WI38 (cell line): ENCODE measurements at regions not wholly inside any gene's neighbourhood (a gene's known extent, or its start where the extent isn't known, plus 50 kb on each side); places are given as distances from the start of the nearest gene placed in this dataset.

Source experiments
- H3K4me3 ChIP-seq: 2 replicates; pipeline ENCODE4 v1.5.1; 2011; ENCODE audit warnings: low read depth, mild to moderate bottlenecking, control low read depth, low read length
- TF ChIP-seq, protein P1 (sequence below): IDR thresholded peaks from 2 replicates; pipeline ENCODE4 v1.5.1; 2012; ENCODE audit warnings: low read depth, mild to moderate bottlenecking, control low read depth, low read length

DNA sequence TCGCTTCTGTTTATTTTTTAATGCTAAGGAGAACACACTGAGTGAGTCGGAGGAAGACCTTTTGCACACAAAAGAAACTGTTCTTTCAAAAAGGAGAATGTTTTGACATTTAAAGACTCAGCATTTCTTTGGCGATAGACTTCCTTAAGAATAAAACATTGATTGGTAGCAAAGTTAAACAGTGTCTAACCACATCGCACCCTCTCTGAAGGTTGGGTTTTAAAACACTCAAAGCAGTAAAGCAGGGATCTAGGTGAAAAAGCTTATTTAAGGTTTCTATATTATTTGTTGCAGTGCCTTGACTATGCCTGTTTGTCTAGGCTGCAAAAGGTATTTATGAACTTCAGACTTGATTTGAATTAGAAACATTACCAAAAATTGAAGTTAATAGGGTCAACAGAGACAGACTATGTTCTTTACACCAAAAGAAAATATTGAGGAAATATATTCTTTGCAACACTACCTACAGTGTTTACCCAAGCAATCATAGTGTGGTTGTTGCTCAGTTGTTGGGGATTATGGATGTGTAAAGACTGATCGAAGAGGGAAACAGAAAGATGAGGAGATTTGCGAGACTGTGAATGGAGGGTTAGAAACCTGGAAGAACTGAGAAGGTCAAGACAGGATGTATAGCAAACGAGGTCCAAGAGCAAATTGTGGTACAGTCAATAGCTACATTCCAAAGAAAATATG, 297.8 kb upstream of the SLC39A10 start:
- H3K4me3 ChIP-seq, result no peak overlapping the region
- TF ChIP-seq, protein P1, sequence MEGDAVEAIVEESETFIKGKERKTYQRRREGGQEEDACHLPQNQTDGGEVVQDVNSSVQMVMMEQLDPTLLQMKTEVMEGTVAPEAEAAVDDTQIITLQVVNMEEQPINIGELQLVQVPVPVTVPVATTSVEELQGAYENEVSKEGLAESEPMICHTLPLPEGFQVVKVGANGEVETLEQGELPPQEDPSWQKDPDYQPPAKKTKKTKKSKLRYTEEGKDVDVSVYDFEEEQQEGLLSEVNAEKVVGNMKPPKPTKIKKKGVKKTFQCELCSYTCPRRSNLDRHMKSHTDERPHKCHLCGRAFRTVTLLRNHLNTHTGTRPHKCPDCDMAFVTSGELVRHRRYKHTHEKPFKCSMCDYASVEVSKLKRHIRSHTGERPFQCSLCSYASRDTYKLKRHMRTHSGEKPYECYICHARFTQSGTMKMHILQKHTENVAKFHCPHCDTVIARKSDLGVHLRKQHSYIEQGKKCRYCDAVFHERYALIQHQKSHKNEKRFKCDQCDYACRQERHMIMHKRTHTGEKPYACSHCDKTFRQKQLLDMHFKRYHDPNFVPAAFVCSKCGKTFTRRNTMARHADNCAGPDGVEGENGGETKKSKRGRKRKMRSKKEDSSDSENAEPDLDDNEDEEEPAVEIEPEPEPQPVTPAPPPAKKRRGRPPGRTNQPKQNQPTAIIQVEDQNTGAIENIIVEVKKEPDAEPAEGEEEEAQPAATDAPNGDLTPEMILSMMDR, result no peak

DNA sequence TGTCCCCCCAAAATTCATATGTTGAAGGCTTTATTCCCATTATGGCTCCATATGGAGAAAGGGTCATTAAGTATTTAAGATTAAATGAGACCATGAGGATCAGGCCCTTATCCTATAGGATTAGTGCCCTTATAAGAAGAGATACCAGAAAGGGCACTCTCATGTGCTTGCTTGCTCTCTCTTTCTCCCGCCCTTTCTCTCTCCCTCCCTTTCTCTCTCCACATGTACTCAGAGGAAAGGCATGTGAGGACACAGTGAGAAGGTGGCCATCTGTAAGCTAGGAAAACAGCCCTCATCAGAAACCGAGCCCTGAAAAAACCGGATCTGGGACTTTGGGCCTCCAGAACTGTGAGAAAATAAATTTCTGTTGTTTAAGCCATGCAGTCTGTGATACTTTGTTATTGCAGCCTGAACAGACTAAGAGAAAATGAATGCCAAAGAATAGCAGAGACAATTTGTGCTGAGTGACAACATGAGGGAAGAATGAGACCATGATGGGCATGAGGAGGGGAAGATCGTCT, 300.0 kb upstream of the SLC39A10 start:
- no peak overlapping the region for H3K4me3 ChIP-seq
- TF ChIP-seq, protein P1, result no peak

DNA sequence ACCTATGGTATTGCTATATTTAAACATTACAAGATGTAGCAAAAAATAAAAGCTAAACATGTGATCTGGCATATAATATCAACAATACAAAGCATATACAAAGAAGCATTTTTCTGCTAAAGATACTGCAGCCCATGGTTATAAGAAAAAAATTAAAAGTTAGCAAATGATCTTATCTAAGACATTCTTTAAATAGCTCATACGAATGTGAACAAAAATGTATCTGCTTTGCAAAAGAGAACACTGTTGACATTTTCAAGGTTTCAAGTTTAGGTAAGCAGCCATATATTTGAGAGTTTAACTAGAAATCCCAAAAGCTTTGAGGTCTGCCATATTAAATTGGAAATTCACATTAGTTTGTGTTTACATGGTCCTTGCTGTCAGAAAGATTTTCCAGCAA, 301.0 kb upstream of the SLC39A10 start:
- H3K4me3 ChIP-seq, result no peak overlapping the region
- TF ChIP-seq, protein P1, result no peak

DNA sequence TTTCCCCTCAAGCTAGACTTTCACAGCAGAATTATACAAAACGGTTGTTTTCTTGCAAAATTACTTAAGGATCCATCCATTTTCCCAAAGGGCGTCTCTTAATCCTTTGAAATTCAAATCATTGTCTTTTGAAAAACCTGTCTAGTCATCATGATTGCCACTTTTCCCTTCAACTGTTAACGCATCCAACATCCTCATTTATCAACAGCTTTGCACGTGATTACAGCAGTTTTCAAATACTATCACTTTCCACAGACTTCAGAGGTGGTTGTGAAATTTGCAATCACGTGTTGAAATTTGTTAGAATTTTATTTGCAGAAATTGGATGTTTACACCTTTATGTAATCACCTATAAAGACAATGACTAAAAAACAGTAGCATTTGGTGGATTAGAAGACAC, 304.4 kb upstream of the SLC39A10 start:
- TF ChIP-seq, protein P1, result no peak
- no peak overlapping the region for H3K4me3 ChIP-seq

DNA sequence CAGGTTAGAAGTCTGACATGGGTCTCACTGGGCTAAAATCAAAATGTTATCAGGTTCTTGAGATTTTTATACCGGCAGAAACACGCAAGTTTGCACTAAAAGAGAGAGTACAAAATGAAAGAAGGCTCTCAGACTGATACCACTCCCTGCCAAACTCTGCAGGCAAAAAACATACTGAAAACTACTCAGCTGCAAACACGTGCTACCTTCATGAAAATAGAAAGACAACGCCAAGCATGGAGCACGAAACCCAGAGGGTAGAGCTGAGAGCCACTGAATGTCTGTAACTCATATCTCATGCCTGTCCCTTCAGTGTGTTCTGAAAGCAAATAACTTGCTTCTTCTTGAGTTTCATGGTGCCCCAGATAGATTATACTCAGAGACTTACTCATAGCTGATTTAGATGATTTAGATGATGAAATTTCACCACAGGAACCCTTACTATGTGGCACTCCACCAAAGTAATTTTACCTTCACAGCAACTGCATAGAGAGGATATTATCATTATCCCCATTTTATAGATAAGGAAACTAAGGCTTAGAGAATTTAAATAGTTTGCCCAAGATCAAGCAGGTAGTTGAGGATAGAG, 313.0 kb upstream of the SLC39A10 start:
- H3K4me3 ChIP-seq, result no peak overlapping the region
- TF ChIP-seq, protein P1, result no peak

DNA sequence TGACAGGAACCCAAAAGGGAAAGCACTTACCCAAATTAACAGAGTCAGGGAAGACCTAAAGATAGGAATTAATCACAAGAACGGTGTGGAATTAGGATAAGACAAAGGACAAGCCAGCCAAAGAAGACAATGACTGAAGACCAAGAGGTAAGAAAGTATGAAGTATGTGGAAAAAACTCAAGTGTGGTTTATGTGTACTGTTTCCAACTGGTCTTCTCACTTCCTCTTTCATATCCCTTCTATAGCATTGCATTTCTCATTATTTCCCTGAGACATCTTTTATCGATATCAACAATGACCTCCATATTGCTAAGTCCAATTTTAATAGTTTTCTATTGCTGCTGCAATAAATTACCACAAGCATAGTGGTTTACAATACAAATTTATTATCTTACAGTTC, 313.5 kb upstream of the SLC39A10 start:
- H3K4me3 ChIP-seq, result no peak overlapping the region

DNA sequence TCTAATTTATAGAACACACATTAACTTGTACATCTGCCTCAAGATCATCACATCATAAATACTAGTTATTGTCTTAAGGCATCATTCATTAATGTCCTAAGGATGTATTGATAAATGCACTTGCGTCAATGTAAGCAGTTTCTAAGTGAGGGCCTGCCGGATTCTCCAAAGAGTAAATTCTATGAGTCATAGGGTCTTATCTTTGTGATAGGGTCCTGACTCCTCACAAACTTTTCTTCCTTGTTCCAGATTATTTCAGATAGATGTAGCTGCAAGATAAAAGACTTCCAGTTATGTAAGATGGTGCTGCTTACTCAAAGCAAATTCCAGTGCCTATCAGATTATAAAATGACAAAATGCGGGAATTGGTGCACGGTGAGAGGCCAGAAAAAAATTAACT, 315.0 kb upstream of the SLC39A10 start:
- H3K4me3 ChIP-seq, result no peak overlapping the region
- TF ChIP-seq, protein P1, result no peak

More for the DNA sequence above, 313.5 kb upstream of the SLC39A10 start:
- TF ChIP-seq, protein P1, result no peak
